Immature natural killer cell (primary cell): ENCODE measurements at regions not wholly inside any gene's neighbourhood (a gene's known extent, or its start where the extent isn't known, plus 50 kb on each side); places are given as distances from the start of the nearest gene placed in this dataset.

Source experiments
- DNase-seq, 3 donors: peaks; one replicate each; pipeline ENCODE4 v3.0.0; 2022; ENCODE audit warnings: mixed read lengths in 1 of 3
- H3K27ac Mint-ChIP-seq, 6 donors: one replicate each; pipeline ENCODE4 v1.8.0; 2020; ENCODE audit warnings: mixed read lengths in 6 of 6, mild to moderate bottlenecking in 5 of 6, inconsistent platforms in 4 of 6, moderate library complexity in 3 of 6
- H3K27me3 Mint-ChIP-seq, 3 donors: one replicate each; pipeline ENCODE4 v1.8.0; 2020 to 2021; ENCODE audit warnings: low read depth in 3 of 3, mild to moderate bottlenecking in 3 of 3, mixed read lengths in 3 of 3, moderate library complexity in 3 of 3, inconsistent platforms in 1 of 3
- H3K36me3 Mint-ChIP-seq, 3 donors: one replicate each; pipeline ENCODE4 v1.8.0; 2020; ENCODE audit warnings: mixed read lengths in 3 of 3, inconsistent platforms in 2 of 3, mild to moderate bottlenecking in 2 of 3
- H3K4me1 Mint-ChIP-seq, 2 donors: one replicate each; pipeline ENCODE4 v1.8.0; 2020; ENCODE audit warnings: inconsistent platforms in 2 of 2, mild to moderate bottlenecking in 2 of 2, mixed read lengths in 2 of 2, moderate library complexity in 1 of 2
- H3K4me3 Mint-ChIP-seq, 5 donors: one replicate each; pipeline ENCODE4 v1.8.0; 2020; ENCODE audit warnings: mild to moderate bottlenecking in 5 of 5, mixed read lengths in 5 of 5, inconsistent platforms in 3 of 5, moderate library complexity in 3 of 5
- H3K9me3 Mint-ChIP-seq, 6 donors: one replicate each; pipeline ENCODE4 v1.8.0; 2020; ENCODE audit warnings: mild to moderate bottlenecking in 6 of 6, mixed read lengths in 6 of 6, inconsistent platforms in 4 of 6, moderate library complexity in 3 of 6

DNA sequence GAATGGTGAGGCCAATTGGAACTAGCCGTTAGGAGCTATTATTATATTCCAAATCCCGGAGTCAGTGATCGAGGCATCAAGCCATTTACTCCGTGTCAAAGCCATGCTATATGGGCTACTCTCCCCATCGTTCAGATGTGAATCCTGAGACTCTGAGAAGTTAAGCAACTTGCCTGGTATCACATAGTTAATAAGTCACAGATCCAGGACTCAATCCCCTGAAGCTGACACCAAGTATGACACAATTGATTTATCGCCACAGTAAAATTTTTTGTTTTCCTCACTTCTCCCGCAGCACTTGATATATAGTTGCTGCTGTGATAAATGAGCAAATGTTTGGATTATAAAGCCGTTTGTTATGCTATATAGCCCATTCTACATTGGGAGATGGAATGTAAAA lies 50.8 kb upstream of the TSHZ2 start:
- Mint-ChIP-seq H3K27ac (no peak overlapping the region), H3K27me3 (peaks cover 0 to 10% (median 5%) of the 10 kb centered on the region in 3 donors), H3K4me1 (no peaks in the 10 kb centered on the region), H3K9me3 (peaks cover 0 to 1% (median 0%) of the 10 kb centered on the region in 6 donors), H3K4me3 (no peak overlapping the region), H3K36me3 (no peaks in the 10 kb centered on the region)
- no peak for DNase-seq

DNA sequence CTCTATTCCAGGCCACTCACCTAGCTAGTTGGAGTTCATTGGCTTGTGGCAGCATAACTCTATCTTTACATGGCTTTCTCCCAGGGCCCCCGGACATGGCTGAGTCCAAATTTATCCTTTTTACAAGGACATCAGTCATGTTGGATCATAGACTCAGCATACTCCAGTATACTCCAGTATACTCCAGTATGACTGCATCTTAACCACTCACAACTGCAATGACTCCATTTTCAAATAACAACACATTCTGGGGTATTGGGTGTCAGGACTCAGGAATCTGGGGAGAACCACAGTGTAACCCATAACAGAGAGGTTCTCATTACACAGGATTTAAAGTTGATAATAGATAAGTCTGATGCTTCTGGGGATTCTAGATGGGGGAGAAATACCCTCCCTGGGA lies 53.8 kb upstream of the TSHZ2 start:
- no peak overlapping the region for H3K4me3 Mint-ChIP-seq
- DNase-seq: no peak
- H3K36me3 Mint-ChIP-seq: no peaks in the 10 kb centered on the region
- H3K4me1 Mint-ChIP-seq: no peaks in the 10 kb centered on the region
- H3K9me3 Mint-ChIP-seq: peaks cover 0 to 3% (median 0%) of the 10 kb centered on the region in 6 donors
- H3K27ac Mint-ChIP-seq: no peak overlapping the region
- peaks cover 0 to 7% (median 0%) of the 10 kb centered on the region in 3 donors for H3K27me3 Mint-ChIP-seq

DNA sequence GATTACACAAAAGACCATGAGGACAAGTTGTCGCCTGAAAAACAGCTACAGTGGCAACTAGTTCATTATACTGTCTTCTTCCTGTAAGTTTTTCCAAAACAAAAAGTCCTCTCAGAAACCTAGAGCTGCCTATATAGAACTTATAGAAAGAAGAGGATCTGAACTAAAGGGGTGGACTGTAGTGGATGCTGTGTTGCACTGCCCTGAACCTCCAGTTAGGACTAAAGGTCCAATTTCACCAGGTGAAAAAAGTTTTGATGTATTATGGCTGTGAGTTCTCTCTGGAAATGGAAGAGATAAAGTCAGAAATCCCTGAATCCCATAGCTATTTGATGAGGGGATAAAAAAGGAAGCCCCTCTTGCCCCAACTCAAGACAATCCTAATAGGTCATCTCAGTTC lies 56.6 kb upstream of the TSHZ2 start:
- Mint-ChIP-seq H3K9me3 (peaks cover 0 to 5% (median 0%) of the 10 kb centered on the region in 6 donors), H3K27me3 (peaks cover 0 to 7% (median 0%) of the 10 kb centered on the region in 3 donors), H3K36me3 (no peaks in the 10 kb centered on the region), H3K4me3 (no peak overlapping the region), H3K4me1 (no peaks in the 10 kb centered on the region), H3K27ac (no peak overlapping the region)
- DNase-seq: no peak

DNA sequence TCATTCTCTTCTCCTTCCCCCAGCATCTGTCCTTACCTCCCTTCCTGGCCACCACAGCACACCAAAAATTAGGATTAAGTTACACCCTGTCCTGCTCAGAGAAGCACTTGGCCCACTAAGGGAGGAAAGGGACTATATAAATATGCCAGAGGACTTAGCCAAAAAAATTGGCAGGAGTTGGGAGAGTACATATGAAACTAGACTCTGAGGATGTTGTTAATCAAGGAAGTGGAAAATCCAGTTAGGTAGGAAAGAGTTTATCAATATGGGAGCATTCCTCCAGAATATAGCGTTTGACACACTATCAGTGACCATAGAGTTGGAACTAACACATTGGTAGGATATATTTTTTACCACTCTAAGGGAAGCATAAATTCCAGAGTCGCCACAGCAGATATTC lies 57.3 kb upstream of the TSHZ2 start:
- H3K4me3 Mint-ChIP-seq: no peak overlapping the region

DNA sequence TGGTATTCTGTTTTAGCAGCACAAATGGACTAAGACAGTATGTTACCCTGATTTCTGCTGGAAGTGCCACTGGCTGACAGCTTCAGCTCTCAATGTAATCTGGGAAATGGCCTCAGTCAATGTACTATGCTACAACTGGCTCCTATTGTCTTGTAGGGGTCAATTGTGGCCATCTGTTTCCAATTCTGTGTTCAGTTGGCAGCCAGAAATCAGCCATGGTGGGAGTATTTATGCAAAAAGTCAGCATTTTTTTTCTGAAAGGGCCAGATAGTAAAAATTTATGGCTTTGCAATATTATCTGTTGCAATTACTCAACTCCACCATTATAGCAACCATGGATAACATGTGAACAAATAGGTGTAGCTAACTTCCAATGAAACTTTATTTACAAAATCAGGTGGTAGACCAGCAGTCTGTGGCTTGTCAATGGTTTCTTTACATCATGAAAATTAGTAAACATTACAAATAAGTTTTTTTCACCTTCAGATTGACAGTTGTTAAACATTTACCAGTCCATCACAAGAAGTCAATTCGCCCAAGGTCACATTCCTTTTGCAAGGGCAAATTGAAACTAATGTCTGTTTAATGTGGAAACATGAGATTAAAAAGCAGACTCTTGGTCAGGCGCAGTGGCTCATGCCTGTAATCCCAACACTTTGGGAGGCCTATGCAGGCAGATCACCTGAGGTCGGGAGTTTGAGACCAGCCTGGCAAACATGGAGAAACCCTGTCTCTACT lies 58.3 kb upstream of the TSHZ2 start:
- H3K36me3 Mint-ChIP-seq: no peaks in the 10 kb centered on the region
- no peak overlapping the region for H3K4me3 Mint-ChIP-seq
- H3K27ac Mint-ChIP-seq: no peak overlapping the region
- no peak for DNase-seq
- peaks cover 0 to 5% (median 0%) of the 10 kb centered on the region in 6 donors for H3K9me3 Mint-ChIP-seq
- H3K4me1 Mint-ChIP-seq: no peaks in the 10 kb centered on the region
- peaks cover 0 to 9% (median 0%) of the 10 kb centered on the region in 3 donors for H3K27me3 Mint-ChIP-seq

More for the DNA sequence above, 57.3 kb upstream of the TSHZ2 start:
- no peak overlapping the region for H3K27ac Mint-ChIP-seq
- H3K4me1 Mint-ChIP-seq: no peaks in the 10 kb centered on the region
- H3K36me3 Mint-ChIP-seq: no peaks in the 10 kb centered on the region
- DNase-seq: no peak
- H3K27me3 Mint-ChIP-seq: peaks cover 0 to 7% (median 0%) of the 10 kb centered on the region in 3 donors
- peaks cover 0 to 5% (median 0%) of the 10 kb centered on the region in 6 donors for H3K9me3 Mint-ChIP-seq

DNA sequence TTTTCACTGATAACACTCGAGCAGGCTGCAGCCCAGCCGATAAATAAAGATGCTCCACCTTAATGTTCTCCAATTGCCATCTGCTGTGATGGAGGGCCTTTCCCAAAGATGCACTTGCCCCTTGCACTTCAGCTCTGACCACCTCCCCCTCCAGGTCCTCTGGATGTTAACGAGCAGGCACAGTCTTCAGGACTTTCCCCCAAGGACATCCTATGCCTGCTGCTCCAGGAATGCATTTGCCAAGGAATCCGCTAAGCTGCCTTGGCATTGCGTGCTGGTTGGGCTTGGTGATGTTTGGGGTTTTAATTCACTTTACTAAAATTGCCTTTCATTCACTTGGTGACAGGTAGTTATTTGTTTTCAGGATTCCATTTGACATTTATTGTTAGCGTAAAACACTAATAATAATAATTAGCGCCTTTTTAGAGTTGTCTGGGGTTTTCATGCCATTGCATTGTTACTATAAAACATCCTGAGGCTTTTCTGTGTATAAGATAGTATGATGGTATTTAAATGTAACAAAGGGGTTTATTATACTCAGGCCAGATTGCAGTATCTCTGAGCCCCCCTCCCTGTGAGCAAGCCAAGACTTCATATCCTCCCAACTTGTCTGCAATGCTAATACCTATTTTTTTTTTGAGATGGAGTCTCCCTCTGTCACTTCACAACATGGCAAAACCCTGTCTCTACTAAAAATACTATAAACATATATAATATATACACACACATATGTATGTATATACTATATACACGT lies 66.7 kb upstream of the TSHZ2 start:
- Mint-ChIP-seq H3K4me1 (no peaks in the 10 kb centered on the region), H3K36me3 (no peaks in the 10 kb centered on the region), H3K27me3 (peaks cover 0 to 9% (median 2%) of the 10 kb centered on the region in 3 donors), H3K27ac (no peak overlapping the region), H3K9me3 (no peaks in the 10 kb centered on the region), H3K4me3 (no peak overlapping the region)
- DNase-seq: no peak

DNA sequence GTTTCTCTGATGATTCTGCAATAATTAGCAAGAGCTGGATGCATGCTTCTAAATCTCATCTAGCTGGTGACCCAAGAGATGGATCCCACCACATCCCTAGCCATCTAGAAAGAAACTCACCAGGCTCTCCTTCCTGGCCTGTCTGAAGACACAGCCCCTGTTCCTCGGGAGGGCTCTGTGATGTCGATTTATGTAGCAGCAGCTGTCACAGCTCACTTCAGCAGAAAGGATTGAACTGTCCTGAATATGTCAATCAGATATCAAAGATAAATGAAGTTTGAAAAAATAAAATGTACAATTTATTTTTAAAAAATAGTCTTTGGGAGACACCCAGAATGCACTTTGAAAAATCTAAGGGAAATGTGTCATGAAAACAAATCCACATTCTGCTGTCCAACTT lies 67.3 kb upstream of the TSHZ2 start:
- Mint-ChIP-seq H3K27me3 (peaks cover 0 to 9% (median 2%) of the 10 kb centered on the region in 3 donors), H3K27ac (no peak overlapping the region), H3K9me3 (no peaks in the 10 kb centered on the region), H3K4me3 (no peak overlapping the region), H3K4me1 (no peaks in the 10 kb centered on the region), H3K36me3 (no peaks in the 10 kb centered on the region)
- no peak for DNase-seq

DNA sequence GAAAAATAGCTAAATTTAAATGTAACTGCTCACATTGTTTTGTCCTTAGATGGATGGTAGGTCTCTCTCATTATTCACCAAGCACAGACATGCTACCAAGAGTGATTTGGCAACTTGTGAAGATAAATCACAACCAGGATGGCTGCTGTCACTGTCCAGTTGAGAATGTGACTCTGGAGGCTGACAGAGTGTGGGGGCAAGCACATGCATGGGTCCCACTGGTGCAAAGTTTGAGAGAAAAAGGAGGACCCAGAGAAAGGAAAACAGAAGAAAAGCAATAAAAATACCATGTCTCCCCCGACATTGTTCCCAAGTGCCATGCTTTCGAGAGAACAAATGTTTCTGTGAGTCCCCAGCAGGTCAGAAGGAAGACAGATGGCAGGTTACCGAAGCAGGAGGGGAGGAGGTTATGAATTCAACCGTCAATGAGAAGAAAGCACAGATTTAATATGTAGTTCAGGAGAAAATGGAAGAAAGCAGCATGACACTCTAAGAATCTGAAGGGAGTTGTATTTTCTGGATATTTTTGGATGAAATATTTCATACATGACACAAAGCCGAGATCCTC lies 73.0 kb upstream of the TSHZ2 start:
- Mint-ChIP-seq H3K27me3 (peaks cover 0 to 6% (median 4%) of the 10 kb centered on the region in 3 donors), H3K36me3 (no peaks in the 10 kb centered on the region), H3K27ac (no peak overlapping the region), H3K4me3 (no peak overlapping the region), H3K9me3 (no peaks in the 10 kb centered on the region), H3K4me1 (no peaks in the 10 kb centered on the region)
- DNase-seq: no peak

DNA sequence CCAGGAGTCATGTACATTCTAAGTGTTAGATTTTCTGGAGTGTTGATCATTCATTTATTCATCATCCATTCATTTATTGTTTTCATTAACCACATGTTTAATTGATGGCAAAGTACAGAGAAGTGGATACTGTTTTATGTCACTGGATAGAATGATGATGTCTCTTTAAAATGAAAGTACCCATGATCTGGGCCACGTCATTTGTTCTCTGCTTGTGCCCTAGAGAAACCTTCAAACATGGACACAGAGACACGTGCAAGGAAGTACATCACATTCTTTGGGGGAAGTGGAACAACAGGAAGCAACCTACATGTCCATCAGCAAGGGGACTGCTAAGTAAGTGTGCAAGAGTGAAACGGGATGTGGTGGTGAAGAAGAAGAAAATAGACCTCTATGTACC lies 75.8 kb upstream of the TSHZ2 start:
- no peak for DNase-seq
- Mint-ChIP-seq H3K4me1 (no peaks in the 10 kb centered on the region), H3K9me3 (no peaks in the 10 kb centered on the region), H3K36me3 (no peaks in the 10 kb centered on the region), H3K4me3 (no peak overlapping the region), H3K27me3 (peaks cover 0 to 10% (median 2%) of the 10 kb centered on the region in 3 donors), H3K27ac (no peak overlapping the region)

DNA sequence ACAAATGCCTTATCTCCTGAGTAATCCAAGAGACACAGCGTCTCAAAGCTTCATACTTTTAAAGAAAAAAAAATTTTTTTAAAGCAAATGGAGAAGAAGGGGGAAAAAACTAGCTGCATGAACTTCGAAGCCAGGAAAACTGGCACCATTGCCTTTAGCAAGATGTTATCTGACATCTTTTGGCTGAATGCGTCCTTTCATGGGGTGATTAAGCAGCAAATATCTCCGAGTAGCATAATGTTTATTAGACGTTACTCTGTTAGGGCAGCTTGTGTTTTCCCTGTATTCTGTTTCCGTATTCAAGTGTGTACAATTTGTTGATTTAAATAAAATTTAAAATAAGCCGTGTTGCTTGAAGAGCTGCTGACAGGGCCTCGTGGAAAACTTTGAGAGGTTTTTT lies 76.5 kb upstream of the TSHZ2 start:
- Mint-ChIP-seq H3K27ac (no peak overlapping the region), H3K4me3 (no peak overlapping the region)

DNA sequence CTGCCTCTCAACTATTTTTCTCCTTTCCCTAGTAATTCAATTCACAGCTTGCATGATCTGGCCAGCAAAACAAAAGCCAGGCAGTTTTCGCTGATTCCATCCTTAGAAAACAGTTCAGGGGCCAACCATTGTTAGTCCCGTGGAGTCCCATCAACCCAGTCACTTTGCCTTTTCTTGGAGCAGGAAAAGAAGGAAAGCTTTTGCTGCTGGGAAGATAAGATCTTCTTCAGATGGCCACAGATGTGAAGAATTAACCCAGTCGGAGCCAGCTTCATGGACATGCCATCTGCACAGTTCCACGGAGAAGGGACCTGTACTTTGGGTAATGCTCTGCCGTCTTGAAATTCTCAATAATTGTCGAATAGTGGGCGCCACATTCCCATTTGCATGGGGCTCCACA lies 76.9 kb upstream of the TSHZ2 start:
- no peak overlapping the region for H3K4me3 Mint-ChIP-seq
- H3K36me3 Mint-ChIP-seq: no peaks in the 10 kb centered on the region
- H3K4me1 Mint-ChIP-seq: no peaks in the 10 kb centered on the region
- no peak for DNase-seq
- peaks cover 0 to 10% (median 2%) of the 10 kb centered on the region in 3 donors for H3K27me3 Mint-ChIP-seq
- H3K9me3 Mint-ChIP-seq: no peaks in the 10 kb centered on the region
- H3K27ac Mint-ChIP-seq: no peak overlapping the region

More for the DNA sequence above, 76.5 kb upstream of the TSHZ2 start:
- Mint-ChIP-seq H3K9me3 (no peaks in the 10 kb centered on the region), H3K36me3 (no peaks in the 10 kb centered on the region), H3K27me3 (peaks cover 0 to 10% (median 2%) of the 10 kb centered on the region in 3 donors), H3K4me1 (no peaks in the 10 kb centered on the region)
- no peak for DNase-seq

DNA sequence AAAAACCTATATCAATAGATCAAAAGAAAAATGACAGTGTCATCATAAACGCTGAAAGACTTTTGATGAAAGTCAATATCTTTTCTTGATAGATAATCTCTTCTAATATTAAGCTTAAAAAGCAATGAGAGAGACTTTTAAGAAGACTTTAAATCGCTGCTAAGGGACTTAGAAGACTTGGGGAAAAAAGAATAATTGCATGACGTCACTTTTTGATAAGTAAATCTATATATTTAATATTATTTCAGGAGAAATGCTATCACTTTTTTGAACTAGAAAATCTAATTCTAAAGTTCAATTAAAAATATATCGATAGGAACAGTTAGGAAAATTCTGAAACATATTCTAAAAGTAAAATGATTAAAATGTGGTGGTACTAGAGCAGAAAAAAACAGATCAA lies 78.7 kb upstream of the TSHZ2 start:
- no peak for DNase-seq
- H3K4me3 Mint-ChIP-seq: no peak overlapping the region
- peaks cover 0 to 12% (median 3%) of the 10 kb centered on the region in 3 donors for H3K27me3 Mint-ChIP-seq
- no peaks in the 10 kb centered on the region for H3K4me1 Mint-ChIP-seq
- no peaks in the 10 kb centered on the region for H3K36me3 Mint-ChIP-seq
- H3K27ac Mint-ChIP-seq: no peak overlapping the region
- H3K9me3 Mint-ChIP-seq: peaks cover 0 to 5% (median 0%) of the 10 kb centered on the region in 6 donors

DNA sequence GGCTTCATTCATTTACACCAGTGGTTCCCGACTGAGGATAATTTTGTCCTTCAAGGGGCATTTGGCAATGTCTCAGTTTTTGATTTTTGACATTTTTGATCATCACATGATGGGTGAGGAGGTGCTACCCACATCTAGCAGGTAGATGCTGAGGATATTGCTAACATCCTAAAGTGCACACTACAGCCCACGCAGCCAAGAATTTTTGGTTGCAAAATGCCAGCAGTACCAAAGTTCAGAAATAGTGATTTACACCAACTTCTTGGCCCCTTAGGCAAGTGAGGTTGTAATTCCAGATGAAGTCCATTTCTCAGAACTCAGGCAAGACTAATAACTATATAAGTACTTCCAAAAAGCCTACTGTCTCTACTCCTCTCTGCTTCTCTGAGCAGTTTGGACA lies 80.1 kb upstream of the TSHZ2 start:
- H3K27me3 Mint-ChIP-seq: peaks cover 0 to 12% (median 3%) of the 10 kb centered on the region in 3 donors
- H3K27ac Mint-ChIP-seq: no peak overlapping the region

DNA sequence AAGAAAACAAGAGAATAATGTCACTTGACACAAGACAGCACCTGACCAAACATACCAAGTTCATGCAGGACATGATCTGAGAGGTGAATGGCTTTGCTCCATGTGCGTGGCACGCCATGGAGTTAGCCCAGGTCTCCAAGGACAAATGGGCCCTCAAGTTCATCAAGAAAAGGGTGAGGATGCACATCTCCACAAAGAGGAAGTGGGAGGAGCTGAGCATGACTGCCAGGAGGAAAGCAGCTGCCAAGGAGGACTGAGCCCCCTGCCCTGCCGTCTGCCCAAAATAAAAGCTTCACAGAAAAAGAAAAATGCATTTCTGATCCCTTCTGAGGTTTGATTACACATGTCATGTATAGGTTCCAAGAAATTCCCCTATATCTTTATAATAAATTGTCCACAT lies 82.0 kb upstream of the TSHZ2 start:
- H3K27ac Mint-ChIP-seq: no peak overlapping the region
- H3K4me1 Mint-ChIP-seq: no peaks in the 10 kb centered on the region
- DNase-seq: no peak
- no peak overlapping the region for H3K4me3 Mint-ChIP-seq
- H3K36me3 Mint-ChIP-seq: no peaks in the 10 kb centered on the region
- peaks cover 0 to 6% (median 0%) of the 10 kb centered on the region in 6 donors for H3K9me3 Mint-ChIP-seq
- H3K27me3 Mint-ChIP-seq: peaks cover 0 to 7% (median 3%) of the 10 kb centered on the region in 3 donors

More for the DNA sequence above, 80.1 kb upstream of the TSHZ2 start:
- H3K9me3 Mint-ChIP-seq: peaks cover 0 to 5% (median 0%) of the 10 kb centered on the region in 6 donors
- no peaks in the 10 kb centered on the region for H3K36me3 Mint-ChIP-seq
- no peaks in the 10 kb centered on the region for H3K4me1 Mint-ChIP-seq
- no peak for DNase-seq
- H3K4me3 Mint-ChIP-seq: no peak overlapping the region
